Breast epithelium (tissue), 4 donors: ENCODE measurements at regions not wholly inside any gene's neighbourhood (a gene's known extent, or its start where the extent isn't known, plus 50 kb on each side); places are given as distances from the start of the nearest gene placed in this dataset.

Experiments used
- DNase-seq, 2 donors: peaks; one replicate each; pipeline ENCODE4 v3.0.0-alpha.2; 2019; ENCODE audit warnings: low spot score in 2 of 2
- H3K27ac ChIP-seq, 2 donors: fragments of 200-600 bp; sonication (generic) in 1 of 2; one replicate each; pipeline ENCODE4 v1.5.1; 2016 to 2019; ENCODE audit warnings: mild to moderate bottlenecking in 1 of 2
- H3K27me3 ChIP-seq, 2 donors: fragments of 200-600 bp; sonication (generic) in 1 of 2; one replicate each; pipeline versions ENCODE4 v1.5.1 to v1.6.0; 2017 to 2019; ENCODE audit warnings: control low read depth in 1 of 2, mild to moderate bottlenecking in 1 of 2
- H3K36me3 ChIP-seq: fragments of 200-600 bp; one replicate; pipeline ENCODE4 v1.5.1; 2019
- H3K4me1 ChIP-seq, 2 donors: fragments of 200-600 bp; sonication (generic); one replicate each; pipeline ENCODE4 v1.5.1; 2016 to 2019; ENCODE audit warnings: control low read depth in 1 of 2
- H3K4me3 ChIP-seq, 3 donors: fragments of 200-600 bp; sonication (generic); 1 replicate in 2 of 3; 2 replicates in 1 of 3; pipeline ENCODE4 v1.5.1; 2016 to 2019; ENCODE audit warnings: mild to moderate bottlenecking in 3 of 3, moderate library complexity in 2 of 3
- H3K9me3 ChIP-seq, 2 donors: fragments of 200-600 bp; sonication (generic) in 1 of 2; one replicate each; pipeline ENCODE4 v1.5.1; 2016 to 2019; ENCODE audit warnings: control low read depth in 1 of 2
- CTCF ChIP-seq, 3 donors: fragments of 450-650 bp; IDR thresholded peaks; one replicate each; pipeline ENCODE4 v1.5.1; 2016 to 2017; ENCODE audit warnings: antibody characterized with exemption in 3 of 3, mild to moderate bottlenecking in 3 of 3, moderate library complexity in 3 of 3
- POLR2A ChIP-seq: fragments of 450-650 bp; IDR thresholded peaks from one replicate; pipeline ENCODE4 v1.6.1; 2016; ENCODE audit warnings: antibody characterized with exemption, mild to moderate bottlenecking, moderate library complexity
- POLR2AphosphoS5 ChIP-seq, 3 donors: sonication (generic); formaldehyde crosslinking; IDR thresholded peaks; one replicate each; pipeline ENCODE4 v1.6.1; 2017; ENCODE audit warnings: antibody characterized with exemption in 3 of 3
- intact Hi-C: fragments of 100-400 bp; cut with DNase I; formaldehyde crosslinking; loops from one replicate; pipeline ENCODE4 v1.15.1; 2023; ENCODE audit warnings: low total_unique reads

- intact Hi-C loops, result no loop called here
- no peak overlapping the region for H3K4me3 ChIP-seq
- H3K36me3 ChIP-seq, result no peaks in the 10 kb centered on the region
Observed at GRCh38 chr5:104312481-104312880, 749.9 kb upstream of the NUDT12 start.

GRCh38 chr5:104305602-104306001, 743.0 kb upstream of the NUDT12 start:
- no peaks in the 10 kb centered on the region for H3K27me3 ChIP-seq
- intact Hi-C loops, result no loop called here

More at GRCh38 chr5:104312481-104312880, 749.9 kb upstream of the NUDT12 start:
- H3K4me1 ChIP-seq, result no peaks in the 10 kb centered on the region
- no peak overlapping the region for H3K27ac ChIP-seq
- TF ChIP-seq POLR2A (no peak), CTCF (IDR thresholded peaks at IDR 0.05) (no peak), POLR2AphosphoS5 (IDR thresholded peaks at IDR 0.05) (no peak)
- no peaks in the 10 kb centered on the region for H3K27me3 ChIP-seq
- H3K9me3 ChIP-seq, result peaks cover 5 to 10% of the 10 kb centered on the region in 2 donors
- no peak for DNase-seq

GRCh38 chr5:104299998-104300706, 737.6 kb upstream of the NUDT12 start:
- TF ChIP-seq POLR2AphosphoS5 (IDR thresholded peaks at IDR 0.05) (no peak), POLR2A (no peak), CTCF (IDR thresholded peaks at IDR 0.05) (no peak)
- no peaks in the 10 kb centered on the region for H3K9me3 ChIP-seq
- no peak for DNase-seq
- no peaks in the 10 kb centered on the region for H3K36me3 ChIP-seq
- no peaks in the 10 kb centered on the region for H3K27me3 ChIP-seq
- H3K27ac ChIP-seq, result no peak overlapping the region
- H3K4me1 ChIP-seq, result no peaks in the 10 kb centered on the region
- no peak overlapping the region for H3K4me3 ChIP-seq
- intact Hi-C loops, result no loop called here

More at GRCh38 chr5:104305602-104306001, 743.0 kb upstream of the NUDT12 start:
- Histone ChIP-seq H3K36me3 (no peaks in the 10 kb centered on the region), H3K27ac (no peak overlapping the region), H3K9me3 (no peaks in the 10 kb centered on the region), H3K4me1 (no peaks in the 10 kb centered on the region), H3K4me3 (no peak overlapping the region)
- no peak for DNase-seq
- TF ChIP-seq POLR2A, result no peak
- no peak for TF ChIP-seq POLR2AphosphoS5 (IDR thresholded peaks at IDR 0.05)
- no peak for TF ChIP-seq CTCF (IDR thresholded peaks at IDR 0.05)

GRCh38 chr5:104298518-104298917, 735.9 kb upstream of the NUDT12 start:
- no peaks in the 10 kb centered on the region for H3K36me3 ChIP-seq
- no peaks in the 10 kb centered on the region for H3K4me1 ChIP-seq
- no peak overlapping the region for H3K27ac ChIP-seq
- TF ChIP-seq POLR2AphosphoS5 (IDR thresholded peaks at IDR 0.05), result no peak
- no peak for TF ChIP-seq CTCF (IDR thresholded peaks at IDR 0.05)
- TF ChIP-seq POLR2A, result no peak
- H3K4me3 ChIP-seq, result no peak overlapping the region
- no peaks in the 10 kb centered on the region for H3K9me3 ChIP-seq
- intact Hi-C loops, result no loop called here
- no peaks in the 10 kb centered on the region for H3K27me3 ChIP-seq
- DNase-seq, result no peak

GRCh38 chr5:104297076-104297475, 734.5 kb upstream of the NUDT12 start:
- no peaks in the 10 kb centered on the region for H3K36me3 ChIP-seq
- intact Hi-C loops, result no loop called here
- no peak for DNase-seq
- H3K27me3 ChIP-seq, result no peaks in the 10 kb centered on the region
- H3K27ac ChIP-seq, result no peak overlapping the region
- H3K9me3 ChIP-seq, result no peaks in the 10 kb centered on the region
- H3K4me1 ChIP-seq, result no peaks in the 10 kb centered on the region
- H3K4me3 ChIP-seq, result no peak overlapping the region
- TF ChIP-seq CTCF (IDR thresholded peaks at IDR 0.05) (no peak), POLR2A (no peak), POLR2AphosphoS5 (IDR thresholded peaks at IDR 0.05) (no peak)
